HEK293 (cell line): ENCODE measurements at regions not wholly inside any gene's neighbourhood (a gene's known extent, or its start where the extent isn't known, plus 50 kb on each side); places are given as distances from the start of the nearest gene placed in this dataset.
A peak's percentile ranks its signal among the peaks of the same experiment; 100 is the strongest.

Experiments
- CTCF ChIA-PET: fragments of 350-600 bp; formaldehyde crosslinking; extraction: SDS; loops from one replicate; lab custom pipeline; 2021; ENCODE audit warnings: antibody characterized with exemption; lab: Yijun Ruan, JAX
- POLR2A ChIA-PET: fragments of 300-600 bp; formaldehyde crosslinking; extraction: SDS; loops from one replicate; lab custom pipeline; 2020; ENCODE audit warnings: antibody characterized with exemption, inconsistent platforms; lab: Yijun Ruan, JAX
- H3K27ac ChIP-seq: fragments of 200-500 bp; sonication (Bioruptor generic); 2 replicates; pipeline ENCODE4 v1.5.1; 2014; ENCODE audit warnings: low read depth, low read length, control low read depth, inconsistent platforms; ENCODE audit errors: extremely low read depth
- H3K36me3 ChIP-seq, 2 experiments: fragments of 200-500 bp in 1 of 2; sonication (Bioruptor generic) in 1 of 2; 1 replicate in 1 of 2; 2 replicates in 1 of 2; pipeline ENCODE4 v1.5.1; 2014 to 2017; ENCODE audit warnings: inconsistent platforms in 2 of 2, low read length in 2 of 2; ENCODE audit not compliant: control insufficient read depth in 2 of 2, insufficient read depth in 1 of 2
- H3K4me1 ChIP-seq: fragments of 200-500 bp; sonication (Bioruptor generic); 2 replicates; pipeline ENCODE4 v1.5.1; 2014; ENCODE audit warnings: mild to moderate bottlenecking, low read length, inconsistent platforms; ENCODE audit not compliant: control insufficient read depth, insufficient read depth
- H3K4me3 ChIP-seq: 2 replicates; pipeline ENCODE4 v1.5.1; 2011; ENCODE audit warnings: low read depth, mild to moderate bottlenecking, control low read depth, low read length, moderate library complexity
- H3K9me3 ChIP-seq: fragments of 200-500 bp; sonication (Bioruptor generic); 2 replicates; pipeline ENCODE4 v1.5.1; 2014; ENCODE audit warnings: low read depth, low read length, inconsistent platforms; ENCODE audit not compliant: control insufficient read depth, insufficient read depth
- PRDM6 ChIP-seq: fragments of 450-650 bp; formaldehyde crosslinking; IDR thresholded peaks from 2 replicates; pipeline ENCODE4 v1.5.1; 2017; ENCODE audit warnings: missing biosample characterization, missing genetic modification characterization
- SCRT1 ChIP-seq: fragments of 450-650 bp; formaldehyde crosslinking; IDR thresholded peaks from 2 replicates; pipeline ENCODE4 v1.5.1; 2016; ENCODE audit warnings: missing biosample characterization, missing genetic modification characterization, borderline replicate concordance
- ZBTB6 ChIP-seq: fragments of 450-650 bp; formaldehyde crosslinking; IDR thresholded peaks from 2 replicates; pipeline ENCODE4 v1.5.1; 2017; ENCODE audit warnings: missing biosample characterization, missing genetic modification characterization
- ZBTB8A ChIP-seq: fragments of 450-650 bp; formaldehyde crosslinking; IDR thresholded peaks from 2 replicates; pipeline ENCODE4 v1.5.1; 2016; ENCODE audit warnings: missing biosample characterization, missing genetic modification characterization
- ZFHX2 ChIP-seq: fragments of 450-650 bp; formaldehyde crosslinking; conservative IDR thresholded peaks from 2 replicates; pipeline ENCODE4 v1.5.1; 2016; ENCODE audit warnings: missing biosample characterization, missing genetic modification characterization
- ZNF10 ChIP-seq: fragments of 450-650 bp; formaldehyde crosslinking; IDR thresholded peaks from 2 replicates; pipeline ENCODE4 v1.5.1; 2017; ENCODE audit warnings: missing biosample characterization, missing genetic modification characterization
- ZNF211 ChIP-seq: fragments of 450-650 bp; formaldehyde crosslinking; IDR thresholded peaks from 2 replicates; pipeline ENCODE4 v1.5.1; 2016; ENCODE audit warnings: low read depth, missing biosample characterization, missing genetic modification characterization
- ZNF24 ChIP-seq: fragments of 450-650 bp; formaldehyde crosslinking; IDR thresholded peaks from 2 replicates; pipeline ENCODE4 v1.5.1; 2016; ENCODE audit warnings: missing biosample characterization, missing genetic modification characterization
- ZNF280D ChIP-seq: fragments of 450-650 bp; formaldehyde crosslinking; IDR thresholded peaks from 2 replicates; pipeline ENCODE4 v1.5.1; 2016; ENCODE audit warnings: missing biosample characterization, missing genetic modification characterization
- ZNF311 ChIP-seq: fragments of 450-650 bp; formaldehyde crosslinking; IDR thresholded peaks from 2 replicates; pipeline ENCODE4 v1.5.1; 2017; ENCODE audit warnings: missing biosample characterization, missing genetic modification characterization, borderline replicate concordance
- ZNF423 ChIP-seq: fragments of 450-650 bp; formaldehyde crosslinking; IDR thresholded peaks from 2 replicates; pipeline ENCODE4 v1.5.1; 2016; ENCODE audit warnings: missing biosample characterization, missing genetic modification characterization
- ZNF518A ChIP-seq: fragments of 450-650 bp; formaldehyde crosslinking; conservative IDR thresholded peaks from 2 replicates; pipeline ENCODE4 v1.5.1; 2016; ENCODE audit warnings: low read depth, missing biosample characterization, missing genetic modification characterization
- ZNF560 ChIP-seq: fragments of 450-650 bp; formaldehyde crosslinking; IDR thresholded peaks from 2 replicates; pipeline ENCODE4 v1.5.1; 2017; ENCODE audit warnings: missing biosample characterization, missing genetic modification characterization, borderline replicate concordance
- ZNF580 ChIP-seq: fragments of 450-650 bp; formaldehyde crosslinking; IDR thresholded peaks from 2 replicates; pipeline ENCODE4 v1.5.1; 2016; ENCODE audit warnings: missing biosample characterization, missing genetic modification characterization
- ZNF596 ChIP-seq: fragments of 450-650 bp; IDR thresholded peaks from 2 replicates; pipeline ENCODE4 v1.5.0; 2018; ENCODE audit warnings: missing biosample characterization, mild to moderate bottlenecking, missing genetic modification characterization, moderate library complexity
- ZNF600 ChIP-seq: fragments of 450-650 bp; formaldehyde crosslinking; IDR thresholded peaks from 2 replicates; pipeline ENCODE4 v1.5.1; 2016; ENCODE audit warnings: missing biosample characterization, missing genetic modification characterization
- ZNF76 ChIP-seq: fragments of 450-650 bp; formaldehyde crosslinking; IDR thresholded peaks from 2 replicates; pipeline ENCODE4; 2016; ENCODE audit warnings: low read depth, missing biosample characterization, missing genetic modification characterization, borderline replicate concordance
- ZNF776 ChIP-seq: fragments of 450-650 bp; formaldehyde crosslinking; IDR thresholded peaks from 2 replicates; pipeline ENCODE4 v1.5.0; 2017; ENCODE audit warnings: missing biosample characterization, missing genetic modification characterization, borderline replicate concordance

- CTCF ChIA-PET: interaction anchor here (0.7 kb wide), 1 partner anchor 293 kb away, joined by 3 read pairs; no protein-coding TSS in a partner anchor
- TF ChIP-seq ZNF600 (tag by site-specific recombination) (0 out of 2 replicates have a peak, but pooled peaks have one; percentile 42), ZNF423 (no peak), ZNF311 (tag by site-specific recombination) (no peak)
- TF ChIP-seq, all 188 proteins: peak for 1
- Histone ChIP-seq H3K4me1 (no peaks in the 10 kb centered on the region), H3K4me3 (no peak overlapping the region), H3K27ac (no peak overlapping the region), H3K36me3 (no peaks in the 10 kb centered on the region), H3K9me3 (no peaks in the 10 kb centered on the region)
- POLR2A ChIA-PET: no interaction called here
Measured at GRCh38 chr5:79850941-79851340, 140.1 kb downstream of the MTX3 start.

- no peak overlapping the region for H3K27ac ChIP-seq
- TF ChIP-seq ZNF596 (tag by site-specific recombination) (no peak), ZNF776 (tag by site-specific recombination) (no peak), ZNF10 (tag by site-specific recombination) (no peak), ZFHX2 (tag by site-specific recombination) (no peak), ZNF518A (tag by site-specific recombination) (no peak), ZNF280D (tag by site-specific recombination) (no peak), ZNF76 (tag by site-specific recombination) (no peak), ZNF211 (tag by site-specific recombination) (no peak), ZNF24 (tag by site-specific recombination) (no peak), ZBTB8A (tag by site-specific recombination) (no peak), SCRT1 (no peak), PRDM6 (tag by site-specific recombination) (no peak), ZNF560 (tag by site-specific recombination) (no peak), ZNF580 (tag by site-specific recombination) (no peak), ZBTB6 (tag by site-specific recombination) (no peak)
- no peaks in the 10 kb centered on the region for H3K9me3 ChIP-seq
- no peak overlapping the region for H3K4me3 ChIP-seq
- no peaks in the 10 kb centered on the region for H3K4me1 ChIP-seq
- H3K36me3 ChIP-seq: no peaks in the 10 kb centered on the region
- ChIA-PET POLR2A (no interaction called here), CTCF (no interaction called here)
Measured at GRCh38 chr5:79850316-79850822, 140.7 kb downstream of the MTX3 start.
